HUDEP-2 (cell line): ENCODE measurements at regions not wholly inside any gene's neighbourhood (a gene's known extent, or its start where the extent isn't known, plus 50 kb on each side); places are given as distances from the start of the nearest gene placed in this dataset.

ENCODE experiments used
- DNase-seq, 76 experiments: peaks; one replicate each; lab custom pipeline; 2025; ENCODE audit not compliant: unreplicated experiment in 76 of 76; lab: John Stamatoyannopoulos, UW

GRCh38 chr21:35338281-35338680, 289.2 kb upstream of the RUNX1 start:
- DNase-seq: no peak

GRCh38 chr21:35337573-35337972, 288.5 kb upstream of the RUNX1 start:
- no peak for DNase-seq

- peak in 5 of 76 experiments; percentile 2 to 40 (median 17) for DNase-seq
Observed at GRCh38 chr21:35336534-35336933, 287.4 kb upstream of the RUNX1 start.

GRCh38 chr21:35335951-35336446, 286.9 kb upstream of the RUNX1 start:
- no peak for DNase-seq

GRCh38 chr21:35333831-35334618, 284.9 kb upstream of the RUNX1 start:
- no peak for DNase-seq

GRCh38 chr21:35332841-35333426, 283.8 kb upstream of the RUNX1 start:
- no peak for DNase-seq

- DNase-seq: no peak
Observed at GRCh38 chr21:35329940-35330660, 281.0 kb upstream of the RUNX1 start.

GRCh38 chr21:35328856-35329455, 279.9 kb upstream of the RUNX1 start:
- DNase-seq: no peak

GRCh38 chr21:35326677-35327076, 277.6 kb upstream of the RUNX1 start:
- DNase-seq: no peak

- peak in 4 of 76 experiments; percentile 9 to 19 (median 15) for DNase-seq
Observed at GRCh38 chr21:35325953-35326352, 276.9 kb upstream of the RUNX1 start.

GRCh38 chr21:35324372-35325220, 275.5 kb upstream of the RUNX1 start:
- DNase-seq: no peak

- no peak for DNase-seq
Observed at GRCh38 chr21:35323947-35324346, 274.8 kb upstream of the RUNX1 start.

GRCh38 chr21:35321322-35322200, 272.5 kb upstream of the RUNX1 start:
- no peak for DNase-seq

GRCh38 chr21:35319684-35320283, 270.7 kb upstream of the RUNX1 start:
- DNase-seq: no peak

GRCh38 chr21:35316933-35317332, 267.8 kb upstream of the RUNX1 start:
- DNase-seq: peak in 25 of 76 experiments; percentile 4 to 50 (median 20)

GRCh38 chr21:35316456-35316855, 267.4 kb upstream of the RUNX1 start:
- no peak for DNase-seq

GRCh38 chr21:35314857-35315582, 265.9 kb upstream of the RUNX1 start:
- DNase-seq: no peak

- no peak for DNase-seq
Observed at GRCh38 chr21:35311985-35312384, 262.9 kb upstream of the RUNX1 start.
